Stimulated activated CD8-positive, alpha-beta memory T cell treated with anti-CD3 and anti-CD28 coated beads, Interleukin-12 subunit alpha, Interleukin-12 subunit beta, amount 100 ng/mL, for 24 hours (primary cell): ENCODE measurements at regions not wholly inside any gene's neighbourhood (a gene's known extent, or its start where the extent isn't known, plus 50 kb on each side); places are given as distances from the start of the nearest gene placed in this dataset.

Experiments
- DNase-seq: peaks from one replicate; pipeline ENCODE4 v3.0.0-alpha.2; 2020; ENCODE audit errors: extremely low read depth

- no peak for DNase-seq
Observed at GRCh38 chr2:173644146-173644545, 289.5 kb downstream of the CDCA7 start.

DNA sequence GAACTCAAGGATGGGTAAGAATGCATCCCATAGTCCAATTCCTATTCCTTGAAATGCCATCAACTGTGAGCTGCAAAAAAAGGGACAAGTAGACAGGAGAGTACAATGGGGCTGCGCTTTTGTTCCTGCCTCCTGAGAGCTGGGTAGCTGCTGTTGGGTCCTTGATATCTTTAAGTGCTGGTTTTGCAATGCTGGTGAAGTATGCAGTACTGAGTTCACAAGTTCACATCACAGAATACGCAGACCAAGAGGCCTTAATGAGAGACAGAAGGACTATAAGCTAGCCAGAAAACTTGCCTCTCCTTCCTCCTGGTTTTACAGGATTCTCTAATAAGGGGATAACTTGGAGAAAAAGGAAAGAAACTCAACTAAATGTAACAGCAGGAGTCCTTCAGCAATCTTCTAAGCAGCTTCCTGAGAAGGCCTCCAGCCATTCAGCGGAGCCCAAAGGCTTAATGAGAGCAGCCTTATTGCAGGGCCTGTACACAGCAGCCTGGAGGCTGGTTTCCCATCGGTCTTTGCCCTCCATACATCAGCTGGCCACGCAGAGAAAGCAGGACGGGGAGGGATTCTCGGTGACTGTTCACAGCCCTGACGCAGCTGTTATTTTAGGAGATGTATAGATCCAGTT, 293.1 kb downstream of the CDCA7 start:
- no peak for DNase-seq

GRCh38 chr2:173648816-173649215, 294.1 kb downstream of the CDCA7 start:
- no peak for DNase-seq

DNA sequence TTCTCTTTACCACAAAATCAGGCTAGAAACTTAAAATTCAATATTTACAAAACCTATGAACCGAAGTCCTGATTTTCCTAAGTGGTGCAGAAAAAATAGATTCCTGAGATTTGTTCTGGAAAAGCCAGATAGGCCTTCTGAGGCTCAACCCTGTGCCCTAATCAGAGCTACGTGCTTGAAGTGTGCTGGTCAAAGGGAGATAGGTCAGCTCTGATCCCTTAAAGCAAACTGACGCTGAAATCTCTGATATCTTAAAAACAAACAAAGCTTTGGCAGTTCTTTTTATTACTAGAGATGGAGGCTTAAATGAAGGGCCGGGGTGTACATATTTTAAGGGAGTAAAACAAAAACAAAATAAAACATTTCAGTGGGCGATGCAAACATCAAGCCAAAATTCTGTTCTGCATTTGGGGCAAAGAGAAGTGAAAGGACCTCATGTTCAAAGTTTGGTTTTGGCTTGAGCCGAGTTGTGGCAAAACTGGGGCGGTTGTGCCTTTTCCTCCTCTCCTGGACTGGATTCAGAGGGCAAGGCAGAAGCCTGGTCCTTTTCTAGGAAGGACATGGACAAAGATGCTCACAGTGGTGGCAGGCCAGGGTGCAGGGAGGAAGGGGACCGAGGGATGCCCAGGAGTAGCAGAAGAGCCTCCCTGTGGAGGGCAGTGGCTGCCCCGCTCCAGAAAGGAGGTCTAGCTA, 295.0 kb downstream of the CDCA7 start:
- DNase-seq = no peak

- DNase-seq = no peak
Observed at GRCh38 chr2:173651891-173652290, 297.2 kb downstream of the CDCA7 start.

- no peak for DNase-seq
Observed at GRCh38 chr2:173652311-173652710, 297.6 kb downstream of the CDCA7 start.

DNA sequence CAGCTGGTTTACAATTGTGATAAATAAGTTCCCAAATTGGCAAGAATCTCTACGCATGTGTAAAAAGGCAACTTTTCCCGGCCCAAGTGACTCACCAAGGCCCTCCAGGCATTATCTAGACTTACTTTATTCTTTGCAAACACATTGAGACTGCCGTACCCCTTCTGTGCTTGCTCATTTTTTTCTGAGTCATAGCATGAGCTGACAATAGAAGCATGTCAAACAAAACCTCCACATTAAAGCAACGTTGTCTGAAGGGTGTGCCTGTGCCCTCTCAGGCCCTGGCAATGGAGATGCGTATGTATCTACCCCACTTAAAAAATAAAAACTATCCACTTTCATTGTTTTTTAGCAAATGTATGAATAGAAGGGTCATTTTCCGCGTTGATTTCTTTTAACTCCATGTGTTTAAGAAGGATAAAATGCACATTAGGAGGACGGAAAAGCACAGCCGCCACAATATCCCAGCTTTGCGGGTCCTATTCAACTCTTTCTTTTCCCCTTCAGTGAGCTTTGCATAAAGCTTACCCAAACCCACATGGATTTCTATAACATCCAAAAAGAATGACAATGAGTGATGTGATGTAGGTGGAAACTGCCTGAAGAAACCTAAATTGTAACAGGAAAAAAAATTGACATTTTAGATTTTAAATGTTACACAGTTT, 298.2 kb downstream of the CDCA7 start:
- DNase-seq = no peak

DNA sequence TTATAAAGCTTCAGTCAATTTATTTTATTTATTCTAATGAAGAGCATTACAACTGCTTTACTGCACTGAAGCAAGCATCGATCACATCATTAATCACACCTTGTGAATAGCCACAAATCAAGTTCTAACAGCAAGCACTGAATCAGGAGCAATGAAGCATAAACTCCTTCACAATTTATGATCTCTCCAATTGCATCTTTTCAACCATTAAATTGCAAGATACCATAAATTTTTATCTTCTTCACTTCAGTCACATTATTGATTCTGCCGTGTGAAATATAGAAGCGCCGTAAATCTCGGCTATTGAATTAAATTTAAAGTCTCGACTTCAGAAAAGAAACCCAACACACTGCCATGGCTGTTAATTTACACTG, 298.7 kb downstream of the CDCA7 start:
- DNase-seq = no peak

GRCh38 chr2:173654161-173654895, 299.7 kb downstream of the CDCA7 start:
- no peak for DNase-seq

- DNase-seq = no peak
Observed at GRCh38 chr2:173654896-173655265, 300.2 kb downstream of the CDCA7 start.

- DNase-seq = no peak
Observed at GRCh38 chr2:173656086-173656485, 301.4 kb downstream of the CDCA7 start.

DNA sequence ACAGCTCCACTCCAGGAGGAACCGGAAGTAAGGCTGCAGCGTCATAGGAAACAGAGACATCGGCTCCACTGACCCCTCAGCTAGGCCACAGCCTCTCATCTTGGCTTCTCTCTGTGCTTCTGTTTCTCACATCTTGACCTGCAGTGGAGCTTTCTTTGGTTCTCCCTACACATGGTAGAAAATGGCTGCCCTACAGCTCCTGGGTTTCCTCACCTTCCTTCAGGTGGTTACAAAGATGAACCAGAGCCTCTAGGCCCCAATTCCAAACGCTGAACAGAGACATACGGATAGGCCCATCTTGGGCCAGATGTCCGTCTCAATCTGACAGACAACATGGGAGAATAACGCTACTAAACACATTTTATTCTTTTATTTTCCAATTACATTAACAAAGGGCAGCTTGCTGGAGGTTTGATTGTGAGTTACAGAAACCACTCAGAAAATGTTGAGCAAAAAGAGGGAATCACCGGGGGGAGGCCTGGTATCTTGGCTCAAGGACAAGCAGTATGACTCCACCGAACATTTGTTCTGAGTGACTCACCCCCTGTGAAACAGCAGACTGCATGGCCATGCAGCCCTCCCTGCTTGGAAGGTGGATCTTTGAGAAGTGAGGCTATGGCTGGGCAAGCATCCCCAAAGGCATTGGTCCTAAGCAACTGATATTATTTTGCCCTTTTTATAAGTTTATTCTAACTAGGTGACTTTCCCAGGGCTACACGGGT, 303.5 kb downstream of the CDCA7 start:
- DNase-seq = no peak

DNA sequence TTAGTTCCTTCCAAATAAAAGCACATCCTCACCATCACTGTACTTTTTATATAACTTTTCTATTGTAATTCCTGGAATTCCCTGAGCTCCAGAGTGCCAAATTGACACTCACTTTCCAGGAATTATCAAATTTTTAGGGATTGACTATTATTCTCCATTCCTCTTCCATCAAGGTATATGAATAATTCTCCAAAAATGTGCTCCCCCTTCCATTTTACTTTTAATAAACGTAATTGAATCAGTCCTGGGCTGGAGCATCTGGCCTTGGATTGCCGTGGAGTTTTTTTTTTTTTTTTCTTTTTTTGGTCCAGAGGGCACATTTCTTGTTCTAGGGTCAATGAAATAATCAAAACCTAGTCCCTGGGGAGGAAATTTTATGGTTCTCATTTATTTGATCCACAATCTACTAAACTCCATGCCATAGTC, 304.3 kb downstream of the CDCA7 start:
- no peak for DNase-seq

- no peak for DNase-seq
Observed at GRCh38 chr2:173659509-173659908, 304.8 kb downstream of the CDCA7 start.

GRCh38 chr2:173661586-173661985, 303.6 kb downstream of the SP3 start:
- no peak for DNase-seq

DNA sequence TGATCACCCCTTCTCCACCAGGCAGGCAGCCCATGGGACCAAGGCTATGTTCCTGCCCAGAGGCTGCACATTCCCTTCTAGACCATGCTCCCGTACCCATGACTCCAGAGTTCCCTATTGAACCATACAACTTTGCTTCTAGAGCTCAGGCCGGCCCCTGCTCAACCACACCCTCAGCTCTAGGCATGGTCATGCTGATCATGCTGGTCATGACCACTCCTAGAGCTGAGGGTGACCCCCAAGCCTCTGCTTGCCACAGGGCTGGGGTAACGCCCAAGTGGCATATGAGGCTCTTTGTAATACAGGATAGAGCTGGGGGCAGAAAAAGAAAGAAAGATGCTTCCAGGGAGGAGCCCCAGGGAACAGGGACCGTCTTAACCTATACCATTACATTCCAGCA, 301.8 kb downstream of the SP3 start:
- no peak for DNase-seq

GRCh38 chr2:173663835-173664512, 301.2 kb downstream of the SP3 start:
- no peak for DNase-seq

DNA sequence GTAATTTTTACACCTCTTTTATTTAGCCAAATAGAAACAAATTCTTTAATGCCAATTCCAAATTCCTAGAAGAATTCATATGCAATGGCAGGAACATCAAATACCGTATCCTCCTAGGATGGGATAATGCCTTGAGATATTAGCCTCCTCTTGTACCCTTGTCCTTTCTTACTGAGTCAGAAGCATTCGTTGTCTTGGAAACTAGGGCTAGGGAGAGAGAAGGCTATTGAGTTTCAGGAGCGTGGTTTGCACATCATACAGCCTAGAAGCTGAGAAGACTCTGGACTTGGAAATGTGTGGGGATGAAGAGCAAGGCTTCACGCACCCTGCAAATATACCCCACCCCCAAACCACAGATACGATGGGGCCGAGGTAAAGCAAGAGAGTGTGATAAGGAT, 300.7 kb downstream of the SP3 start:
- no peak for DNase-seq

GRCh38 chr2:173666171-173666888, 298.8 kb downstream of the SP3 start:
- no peak for DNase-seq

- no peak for DNase-seq
Observed at GRCh38 chr2:173667014-173667413, 298.2 kb downstream of the SP3 start.

DNA sequence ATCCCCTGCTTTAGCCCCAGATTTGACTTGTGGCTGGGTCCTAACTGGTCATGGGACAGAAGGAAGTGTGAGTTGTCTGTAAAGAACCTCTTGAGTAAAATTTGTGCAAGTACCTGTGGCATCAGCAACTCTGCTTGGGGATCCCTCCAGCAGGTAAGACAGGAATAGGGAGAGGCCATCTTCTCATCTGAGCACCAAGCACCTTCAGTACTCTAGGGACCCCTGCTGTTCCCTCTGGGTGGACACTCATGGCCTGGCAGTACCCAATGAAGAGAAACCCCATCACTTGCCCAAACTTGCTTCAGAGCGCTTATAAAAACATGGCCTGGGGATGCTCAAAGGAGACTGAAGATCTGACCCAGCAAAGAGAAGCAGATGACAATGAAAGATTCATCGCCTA, 297.8 kb downstream of the SP3 start:
- no peak for DNase-seq
